ENCODE measurements at regions not wholly inside any gene's neighbourhood (a gene's known extent, or its start where the extent isn't known, plus 50 kb on each side); places are given as distances from the start of the nearest gene placed in this dataset.

GRCh38 chr6:129766959-129767728 lies 57.2 kb upstream of the ARHGAP18 start:
- no peak for TF ChIP-seq CTCF (IDR thresholded peaks at IDR 0.05)
- TF ChIP-seq POLR2A (IDR thresholded peaks at IDR 0.05), result no peak
